GM12878 (cell line): ENCODE measurements at regions not wholly inside any gene's neighbourhood (a gene's known extent, or its start where the extent isn't known, plus 50 kb on each side); places are given as distances from the start of the nearest gene placed in this dataset.

Experiments used
- ATAC-seq: fragments of 200-7000 bp; cut with Tn5 transposase; 3 replicates; pipeline ENCODE4 v1.9.1; 2020; ENCODE audit warnings: mild to moderate bottlenecking, moderate library complexity
- BruUV-seq: library from RNA; stranded (reverse); fragments of 400-500 nt; replicated peaks from 2 replicates; lab custom pipeline; 2021; lab: Mats Ljungman, UMichigan
- CTCF ChIA-PET: fragments of 300-600 bp; sonication (Branson Sonifier 250); formaldehyde crosslinking; extraction: SDS; loops from one replicate; lab custom pipeline; 2021; ENCODE audit warnings: inconsistent platforms; lab: Yijun Ruan, JAX
- POLR2A ChIA-PET: fragments of 350-600 bp; formaldehyde crosslinking; extraction: SDS; loops from one replicate; lab custom pipeline; 2021; ENCODE audit warnings: inconsistent platforms; lab: Charles Lee
- RAD21 ChIA-PET: fragments of 300-600 bp; sonication (Branson Sonifier 250); formaldehyde crosslinking; loops from one replicate; lab custom pipeline; 2023; ENCODE audit warnings: antibody characterized with exemption; ENCODE audit not compliant: unreplicated experiment; lab: Charles Lee
- SMC1A ChIA-PET: fragments of 300-600 bp; sonication (Branson Sonifier 250); formaldehyde crosslinking; loops from one replicate; lab custom pipeline; 2023; ENCODE audit not compliant: unreplicated experiment, uncharacterized antibody; lab: Charles Lee
- DNase-seq: peaks from one replicate; pipeline ENCODE4 v3.0.0-alpha.2; 2011; ENCODE audit warnings: low read depth, low spot score
- FAIRE-seq: peaks from 3 replicates; lab custom pipeline; 2011; peaks lifted over from hg19 to GRCh38; lab: Jason Lieb, UNC
- H2AFZ ChIP-seq: 2 replicates; pipeline ENCODE4 v1.6.0; 2011; ENCODE audit warnings: low read depth, low read length, control low read depth; ENCODE audit not compliant: control insufficient read depth
- H3K27ac ChIP-seq: 2 replicates; pipeline ENCODE4 v1.5.1; 2011; ENCODE audit warnings: control low read depth; ENCODE audit not compliant: control insufficient read depth, insufficient read depth
- H3K27me3 ChIP-seq, 2 experiments: replicated peaks in 1 of 2; 2 replicates each; pipeline versions ENCODE4 v1.6.0 to v1.6.1; 2011; ENCODE audit warnings: low read length in 1 of 2; ENCODE audit not compliant: control insufficient read depth in 2 of 2, insufficient read depth in 2 of 2
- H3K36me3 ChIP-seq, 2 experiments: 2 replicates each; pipeline ENCODE4 v1.5.1; 2011; ENCODE audit warnings: low read length in 1 of 2; ENCODE audit not compliant: control insufficient read depth in 2 of 2, insufficient read depth in 2 of 2
- H3K4me1 ChIP-seq: 2 replicates; pipeline ENCODE4 v1.6.1; 2011; ENCODE audit warnings: mild to moderate bottlenecking, low read length, moderate library complexity, mixed read lengths; ENCODE audit not compliant: control insufficient read depth, insufficient read depth
- H3K4me2 ChIP-seq: 2 replicates; pipeline ENCODE4 v1.6.0; 2011; ENCODE audit warnings: control low read depth; ENCODE audit not compliant: control insufficient read depth, insufficient read depth
- H3K4me3 ChIP-seq: fragments of 200-600 bp; sonication (generic); 2 replicates; pipeline ENCODE4 v1.5.1; 2016
- H3K79me2 ChIP-seq: 2 replicates; pipeline ENCODE4 v1.6.0; 2011; ENCODE audit warnings: low read length; ENCODE audit not compliant: control insufficient read depth, insufficient read depth
- H3K9ac ChIP-seq: 2 replicates; pipeline ENCODE4 v1.8.0; 2011; ENCODE audit warnings: low read length, control low read depth, mixed read lengths; ENCODE audit not compliant: control insufficient read depth, insufficient read depth
- H3K9me3 ChIP-seq: replicated peaks from 3 replicates; pipeline ENCODE4 v1.5.1; 2011; ENCODE audit warnings: mild to moderate bottlenecking, low read length; ENCODE audit not compliant: control insufficient read depth, insufficient read depth
- H4K20me1 ChIP-seq: 2 replicates; pipeline ENCODE4 v1.6.0; 2011; ENCODE audit not compliant: control insufficient read depth, insufficient read depth
- BCL3 ChIP-seq: IDR thresholded peaks from 2 replicates; pipeline ENCODE4 v1.6.1; 2011; ENCODE audit warnings: borderline replicate concordance, low read depth, mild to moderate bottlenecking, moderate library complexity, low read length; ENCODE audit not compliant: insufficient read depth, poor library complexity, severe bottlenecking
- CHD2 ChIP-seq: IDR thresholded peaks from 2 replicates; pipeline ENCODE4 v1.6.1; 2011; ENCODE audit warnings: low read depth, low read length, improper control_type of control experiment, borderline replicate concordance
- ESRRA ChIP-seq: IDR thresholded peaks from 2 replicates; pipeline ENCODE4 v1.6.1; 2012; ENCODE audit warnings: mild to moderate bottlenecking, low read length, improper control_type of control experiment
- MLLT1 ChIP-seq: fragments of 450-650 bp; IDR thresholded peaks from 2 replicates; pipeline ENCODE4 v1.6.1; 2016; ENCODE audit warnings: mild to moderate bottlenecking
- RAD21 ChIP-seq: IDR thresholded peaks from 2 replicates; pipeline ENCODE4 v1.6.1; 2011; ENCODE audit warnings: mild to moderate bottlenecking, low read depth, low read length, moderate library complexity; ENCODE audit not compliant: insufficient read depth
- SREBF2 ChIP-seq: IDR thresholded peaks from 2 replicates; pipeline ENCODE4 v1.6.1; 2012; ENCODE audit warnings: mild to moderate bottlenecking, low read length
- WRNIP1 ChIP-seq: IDR thresholded peaks from 2 replicates; pipeline ENCODE4 v1.6.1; 2011; ENCODE audit warnings: low read depth, low read length, improper control_type of control experiment, borderline replicate concordance
- WGBS: methylation state at CpG from one replicate; pipeline ENCODE4 v1.1.6; 2016; ENCODE audit warnings: low lambda C conversion rate; ENCODE audit not compliant: insufficient replicate concordance, insufficient coverage; ENCODE audit errors: missing lambda C conversion rate; 5-methylcytosine and 5-hydroxymethylcytosine counted together
- in situ Hi-C: fragments of 300-500 bp; cut with MboI; formaldehyde crosslinking; loops from 9 replicates; pipeline ENCODE4 v1.14.3; 2018; ENCODE audit warnings: mixed read lengths
- intact Hi-C: fragments of 100-400 bp; cut with micrococcal nuclease; formaldehyde crosslinking; loops from one replicate; pipeline ENCODE4 v1.14.2; 2022; ENCODE audit not compliant: unreplicated experiment
- TF ChIP-seq, protein P1 (sequence below): fragments of 150-350 bp; IDR thresholded peaks from 2 replicates; pipeline ENCODE4 v1.6.1; 2014; ENCODE audit warnings: mild to moderate bottlenecking, low read depth, low read length
- TF ChIP-seq, protein P2 (sequence below): IDR thresholded peaks from 2 replicates; pipeline ENCODE4 v1.6.1; 2011; ENCODE audit warnings: mild to moderate bottlenecking, low read depth, low read length, moderate library complexity; ENCODE audit not compliant: insufficient replicate concordance

- no peak for TF ChIP-seq CHD2
- TF ChIP-seq WRNIP1: no peak
- no peak for TF ChIP-seq MLLT1
Observed at GRCh38 chr6:168948002-168948401, 305.6 kb downstream of the THBS2 start (continued).

DNA sequence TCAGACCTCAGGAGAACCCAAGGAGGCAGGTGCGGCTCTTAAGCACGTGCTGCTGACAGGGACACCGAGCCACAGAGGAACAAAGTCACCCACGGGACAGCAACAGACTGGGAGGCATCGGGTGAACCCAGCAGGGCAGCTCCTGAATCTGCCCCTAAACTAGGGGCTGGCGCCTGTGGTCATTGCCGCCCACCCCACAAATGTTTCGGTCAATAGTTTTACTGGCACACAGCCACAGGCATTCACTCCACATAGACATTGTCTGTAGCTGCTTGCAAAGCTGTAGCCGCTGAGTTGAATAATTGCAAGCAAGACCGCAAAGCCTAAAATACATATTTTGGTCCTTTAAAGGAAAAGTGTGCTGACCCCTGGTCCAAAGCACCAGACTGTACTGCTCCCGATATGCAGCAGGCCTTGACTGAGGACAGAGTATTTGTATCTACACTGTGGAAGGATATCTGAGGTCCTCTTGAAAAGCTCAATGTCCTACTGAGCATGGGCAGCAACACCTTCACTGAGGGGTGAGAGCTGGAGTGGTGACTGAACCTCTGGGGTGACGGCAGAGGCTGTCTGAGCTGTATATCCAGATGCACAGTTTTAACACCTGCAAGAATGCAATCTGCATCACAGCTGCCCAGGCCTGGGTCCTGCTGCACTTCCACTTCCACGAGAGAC lies 310.3 kb downstream of the THBS2 start:
- Histone ChIP-seq H3K9me3 (no peaks in the 10 kb centered on the region), H3K36me3 (no peaks in the 10 kb centered on the region), H4K20me1 (no peaks in the 10 kb centered on the region), H3K4me2 (no peak overlapping the region), H3K4me1 (no peaks in the 10 kb centered on the region), H3K79me2 (no peaks in the 10 kb centered on the region), H3K27me3 (no peaks in the 10 kb centered on the region), H3K27ac (no peak overlapping the region), H3K9ac (no peak overlapping the region), H2AFZ (no peak overlapping the region), H3K4me3 (no peak overlapping the region)
- TF ChIP-seq ESRRA (no peak), SREBF2 (no peak), CHD2 (no peak), RAD21 (no peak), BCL3 (no peak)
- TF ChIP-seq, protein P1, sequence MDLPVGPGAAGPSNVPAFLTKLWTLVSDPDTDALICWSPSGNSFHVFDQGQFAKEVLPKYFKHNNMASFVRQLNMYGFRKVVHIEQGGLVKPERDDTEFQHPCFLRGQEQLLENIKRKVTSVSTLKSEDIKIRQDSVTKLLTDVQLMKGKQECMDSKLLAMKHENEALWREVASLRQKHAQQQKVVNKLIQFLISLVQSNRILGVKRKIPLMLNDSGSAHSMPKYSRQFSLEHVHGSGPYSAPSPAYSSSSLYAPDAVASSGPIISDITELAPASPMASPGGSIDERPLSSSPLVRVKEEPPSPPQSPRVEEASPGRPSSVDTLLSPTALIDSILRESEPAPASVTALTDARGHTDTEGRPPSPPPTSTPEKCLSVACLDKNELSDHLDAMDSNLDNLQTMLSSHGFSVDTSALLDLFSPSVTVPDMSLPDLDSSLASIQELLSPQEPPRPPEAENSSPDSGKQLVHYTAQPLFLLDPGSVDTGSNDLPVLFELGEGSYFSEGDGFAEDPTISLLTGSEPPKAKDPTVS: no peak
- TF ChIP-seq, protein P2, sequence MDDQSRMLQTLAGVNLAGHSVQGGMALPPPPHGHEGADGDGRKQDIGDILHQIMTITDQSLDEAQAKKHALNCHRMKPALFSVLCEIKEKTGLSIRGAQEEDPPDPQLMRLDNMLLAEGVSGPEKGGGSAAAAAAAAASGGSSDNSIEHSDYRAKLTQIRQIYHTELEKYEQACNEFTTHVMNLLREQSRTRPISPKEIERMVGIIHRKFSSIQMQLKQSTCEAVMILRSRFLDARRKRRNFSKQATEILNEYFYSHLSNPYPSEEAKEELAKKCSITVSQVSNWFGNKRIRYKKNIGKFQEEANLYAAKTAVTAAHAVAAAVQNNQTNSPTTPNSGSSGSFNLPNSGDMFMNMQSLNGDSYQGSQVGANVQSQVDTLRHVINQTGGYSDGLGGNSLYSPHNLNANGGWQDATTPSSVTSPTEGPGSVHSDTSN: no peak
- BruUV-seq: no TSS peak
- ChIA-PET CTCF (no interaction called here), RAD21 (no interaction called here), SMC1A (no interaction called here), POLR2A (no interaction called here)
- DNase-seq (no peak), FAIRE-seq (no peak), ATAC-seq (no peak)
- in situ Hi-C loops: no loop called here
- intact Hi-C loops: no loop called here
- WGBS: 45% methylated on average over 13 of the region's 13 CpGs
